22Rv1 (cell line): ENCODE measurements at regions not wholly inside any gene's neighbourhood (a gene's known extent, or its start where the extent isn't known, plus 50 kb on each side); places are given as distances from the start of the nearest gene placed in this dataset.

Experiments used
- ZFX ChIP-seq: fragments of 450-650 bp; IDR thresholded peaks from 2 replicates; pipeline ENCODE4 v1.6.1; 2017; ENCODE audit warnings: antibody characterized with exemption, borderline replicate concordance
- TF ChIP-seq, protein P1 (sequence below): fragments of 450-650 bp; IDR thresholded peaks from 2 replicates; pipeline ENCODE4 v1.5.1; 2017; ENCODE audit warnings: mild to moderate bottlenecking

DNA sequence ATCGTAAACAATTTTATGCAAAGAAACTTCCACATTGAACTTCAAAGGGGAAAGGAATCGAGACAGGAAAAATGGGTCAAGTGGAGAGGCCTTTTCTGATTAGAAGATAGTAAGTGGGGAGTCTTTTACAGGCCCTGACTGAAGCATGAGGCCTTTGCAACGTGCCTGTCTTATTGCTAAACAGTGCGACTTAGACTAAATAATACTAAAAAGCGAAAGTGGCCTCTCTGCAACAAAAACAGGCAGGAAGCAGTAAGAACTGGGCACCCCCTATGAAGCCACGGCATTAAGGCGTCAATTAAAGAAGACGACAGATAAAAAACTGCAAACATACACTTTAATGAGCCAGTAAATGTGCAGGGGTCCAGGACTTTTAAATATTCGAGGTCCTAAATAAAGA lies 283.4 kb upstream of the GRIP1 start:
- TF ChIP-seq, protein P1, sequence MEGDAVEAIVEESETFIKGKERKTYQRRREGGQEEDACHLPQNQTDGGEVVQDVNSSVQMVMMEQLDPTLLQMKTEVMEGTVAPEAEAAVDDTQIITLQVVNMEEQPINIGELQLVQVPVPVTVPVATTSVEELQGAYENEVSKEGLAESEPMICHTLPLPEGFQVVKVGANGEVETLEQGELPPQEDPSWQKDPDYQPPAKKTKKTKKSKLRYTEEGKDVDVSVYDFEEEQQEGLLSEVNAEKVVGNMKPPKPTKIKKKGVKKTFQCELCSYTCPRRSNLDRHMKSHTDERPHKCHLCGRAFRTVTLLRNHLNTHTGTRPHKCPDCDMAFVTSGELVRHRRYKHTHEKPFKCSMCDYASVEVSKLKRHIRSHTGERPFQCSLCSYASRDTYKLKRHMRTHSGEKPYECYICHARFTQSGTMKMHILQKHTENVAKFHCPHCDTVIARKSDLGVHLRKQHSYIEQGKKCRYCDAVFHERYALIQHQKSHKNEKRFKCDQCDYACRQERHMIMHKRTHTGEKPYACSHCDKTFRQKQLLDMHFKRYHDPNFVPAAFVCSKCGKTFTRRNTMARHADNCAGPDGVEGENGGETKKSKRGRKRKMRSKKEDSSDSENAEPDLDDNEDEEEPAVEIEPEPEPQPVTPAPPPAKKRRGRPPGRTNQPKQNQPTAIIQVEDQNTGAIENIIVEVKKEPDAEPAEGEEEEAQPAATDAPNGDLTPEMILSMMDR = no peak
- no peak for TF ChIP-seq ZFX
